HAP-1 (cell line): ENCODE measurements at regions not wholly inside any gene's neighbourhood (a gene's known extent, or its start where the extent isn't known, plus 50 kb on each side); places are given as distances from the start of the nearest gene placed in this dataset.
"Not testable (repeated sequence)": the region's sequence is repeated elsewhere in the genome, so short reads cannot be mapped to it uniquely, and the experiment has no call there.

ENCODE experiments used
- DNase-seq, 2 experiments: peaks; one replicate each; pipeline ENCODE4 v3.0.0-alpha.2; 2016 to 2020; ENCODE audit warnings: low spot score in 2 of 2
- H3K27me3 ChIP-seq: fragments of 250-450 bp; sonication (Bioruptor Pico); 2 replicates; pipeline ENCODE4 v1.5.1; 2020; ENCODE audit warnings: low read depth, mild to moderate bottlenecking, moderate library complexity
- H3K36me3 ChIP-seq: fragments of 250-450 bp; sonication (Bioruptor Pico); replicated peaks from 2 replicates; pipeline ENCODE4 v1.5.1; 2020; ENCODE audit warnings: mild to moderate bottlenecking
- H3K4me1 ChIP-seq: fragments of 250-450 bp; sonication (Bioruptor Pico); 2 replicates; pipeline ENCODE4 v1.5.1; 2020; ENCODE audit warnings: mild to moderate bottlenecking
- H3K4me3 ChIP-seq: fragments of 250-450 bp; sonication (Bioruptor Pico); 2 replicates; pipeline ENCODE4 v1.5.1; 2020; ENCODE audit warnings: mild to moderate bottlenecking, moderate library complexity
- H3K9me3 ChIP-seq: fragments of 250-450 bp; sonication (Bioruptor Pico); 2 replicates; pipeline ENCODE4 v1.5.1; 2020; ENCODE audit warnings: mild to moderate bottlenecking, moderate library complexity
- in situ Hi-C: fragments of 300-500 bp; cut with MboI; formaldehyde crosslinking; loops from 3 replicates; pipeline ENCODE4 v1.14.3; 2020; ENCODE audit warnings: low sequenced_read_pairs, inconsistent platforms, mixed read lengths

DNA sequence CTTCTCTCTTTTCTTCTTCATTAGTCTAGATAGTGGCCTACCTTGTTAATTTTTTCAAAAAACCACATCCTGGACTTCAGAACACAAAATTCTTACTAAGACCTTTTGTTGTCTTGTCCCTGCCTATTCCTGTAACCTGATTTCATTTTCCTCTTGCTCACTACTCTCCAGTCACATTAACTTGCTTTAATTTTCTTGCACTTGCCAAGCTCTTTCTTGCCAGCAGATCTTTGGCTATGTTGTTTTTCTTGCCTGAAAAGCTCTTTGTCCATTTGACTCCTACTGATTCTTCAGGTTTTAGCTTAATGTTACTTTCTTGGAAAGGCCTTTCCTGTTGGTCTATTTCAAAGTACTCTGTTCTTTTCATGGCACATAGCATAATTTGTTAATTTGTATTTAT, 356.8 kb downstream of the OSTF1 start:
- DNase-seq = no peak
- Histone ChIP-seq H3K27me3 (no peaks in the 10 kb centered on the region), H3K9me3 (no peaks in the 10 kb centered on the region), H3K4me1 (no peaks in the 10 kb centered on the region), H3K4me3 (no peak overlapping the region), H3K36me3 (no peaks in the 10 kb centered on the region)
- in situ Hi-C loops = no loop called here

DNA sequence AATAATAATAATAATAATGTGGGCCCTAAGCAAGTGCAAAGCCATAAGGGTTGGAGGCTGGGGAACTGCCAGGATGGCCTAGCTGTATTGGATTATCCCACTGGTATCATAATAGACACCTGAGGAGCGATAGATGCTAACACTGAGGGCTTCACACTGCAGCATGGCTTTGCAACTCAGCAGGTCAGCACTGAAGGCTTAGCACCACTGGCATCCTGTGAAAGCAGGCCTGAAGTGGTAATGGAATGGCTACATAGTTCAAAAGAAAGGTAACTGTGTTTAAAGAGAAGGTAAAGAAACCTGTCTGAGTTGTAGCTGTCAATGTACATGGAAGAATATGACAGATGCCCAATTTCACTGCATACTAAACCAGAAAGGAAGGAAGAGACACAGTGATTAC, 359.0 kb downstream of the OSTF1 start:
- DNase-seq = no peak
- in situ Hi-C loops = no loop called here
- no peaks in the 10 kb centered on the region for H3K36me3 ChIP-seq

DNA sequence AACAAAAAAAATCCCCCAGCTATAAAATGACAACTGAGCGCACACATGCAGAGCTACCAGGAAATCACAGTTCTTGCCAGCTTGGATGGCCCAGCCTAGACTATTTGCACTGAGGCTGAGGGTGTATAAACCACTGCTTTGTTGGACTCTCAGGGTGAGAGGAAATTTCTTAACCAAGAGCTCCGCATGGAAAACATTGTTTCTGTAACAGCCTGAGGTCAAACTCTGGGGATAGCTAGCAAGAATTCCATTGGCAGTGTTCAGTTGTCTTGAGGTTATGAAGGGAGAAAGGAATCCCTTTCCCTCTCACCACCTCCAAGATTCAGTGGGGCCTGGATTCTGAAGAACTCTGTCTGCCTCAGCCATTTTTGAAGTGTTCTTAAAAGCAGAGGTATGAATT, 360.0 kb downstream of the OSTF1 start:
- Histone ChIP-seq H3K4me3 (no peak overlapping the region), H3K36me3 (no peaks in the 10 kb centered on the region), H3K9me3 (no peaks in the 10 kb centered on the region), H3K27me3 (no peaks in the 10 kb centered on the region), H3K4me1 (no peaks in the 10 kb centered on the region)
- no peak for DNase-seq
- in situ Hi-C loops = no loop called here

More for the DNA sequence above, 359.0 kb downstream of the OSTF1 start:
- no peak overlapping the region for H3K4me3 ChIP-seq
- H3K9me3 ChIP-seq = no peaks in the 10 kb centered on the region
- H3K4me1 ChIP-seq = no peaks in the 10 kb centered on the region
- H3K27me3 ChIP-seq = no peaks in the 10 kb centered on the region

DNA sequence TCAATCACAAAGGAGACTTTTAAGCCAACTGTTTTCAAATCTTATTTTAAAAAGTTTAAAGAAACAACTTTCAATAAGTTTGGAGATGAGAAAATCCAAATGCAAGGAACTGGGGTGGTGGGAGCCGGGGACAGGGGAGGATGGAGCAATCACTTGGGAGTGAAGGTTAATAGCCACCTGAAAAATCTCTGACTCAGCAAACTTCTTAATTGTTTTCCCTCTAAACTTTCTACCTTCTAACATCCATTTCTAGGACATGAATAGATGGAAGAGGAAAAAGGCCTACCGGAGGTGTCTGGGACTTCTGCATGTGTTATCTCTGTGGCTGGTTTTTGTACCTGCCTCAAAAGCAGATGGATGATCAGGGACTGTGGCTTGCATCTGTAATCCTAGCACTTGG, 360.6 kb downstream of the OSTF1 start:
- in situ Hi-C loops = no loop called here
- Histone ChIP-seq H3K36me3 (no peaks in the 10 kb centered on the region), H3K4me3 (no peak overlapping the region), H3K9me3 (no peaks in the 10 kb centered on the region), H3K4me1 (no peaks in the 10 kb centered on the region), H3K27me3 (no peaks in the 10 kb centered on the region)
- DNase-seq = no peak

DNA sequence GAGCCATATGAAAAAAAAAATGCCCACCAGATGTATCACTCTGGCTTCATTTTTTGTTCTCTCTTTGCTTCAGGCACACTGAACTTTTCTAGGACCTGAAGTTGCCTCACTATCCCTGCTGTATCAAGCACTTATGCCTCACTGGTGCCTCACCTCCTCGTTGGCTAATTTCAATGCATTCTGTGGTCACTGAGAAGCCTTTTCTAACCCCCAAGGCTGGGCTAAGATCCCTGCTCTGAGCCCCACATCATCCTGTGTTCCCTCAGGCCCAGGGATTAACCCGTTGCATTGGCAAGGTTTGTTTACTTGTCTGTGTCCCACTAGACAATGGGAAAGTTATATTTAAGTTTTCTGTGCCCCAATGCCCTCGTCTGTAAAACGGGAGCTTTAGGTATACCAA, 362.7 kb downstream of the OSTF1 start:
- in situ Hi-C loops = no loop called here
- H3K9me3 ChIP-seq = no peaks in the 10 kb centered on the region
- no peaks in the 10 kb centered on the region for H3K4me1 ChIP-seq
- H3K4me3 ChIP-seq = no peak overlapping the region
- no peaks in the 10 kb centered on the region for H3K27me3 ChIP-seq
- DNase-seq = no peak
- H3K36me3 ChIP-seq = no peaks in the 10 kb centered on the region

DNA sequence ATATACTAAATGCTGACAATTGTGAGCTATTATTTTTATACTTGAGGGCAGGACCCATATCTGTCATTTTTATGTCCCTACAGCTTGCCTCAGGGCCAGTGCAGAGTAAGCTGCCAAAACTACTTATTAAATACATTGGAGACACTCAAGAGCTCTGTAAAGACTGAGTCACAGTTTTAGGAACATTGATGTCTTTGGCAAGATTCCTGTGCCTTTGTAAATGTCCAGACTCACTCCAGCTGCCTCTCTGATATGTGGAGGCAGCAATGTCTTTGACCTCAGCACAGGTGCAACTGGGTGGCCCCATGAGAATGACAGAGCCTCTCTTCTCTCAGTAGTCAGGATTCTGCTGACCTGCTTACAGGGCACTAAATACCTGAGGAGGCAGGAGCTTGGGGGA, 363.2 kb downstream of the OSTF1 start:
- Histone ChIP-seq H3K9me3 (no peaks in the 10 kb centered on the region), H3K36me3 (no peaks in the 10 kb centered on the region), H3K4me3 (no peak overlapping the region), H3K27me3 (no peaks in the 10 kb centered on the region), H3K4me1 (no peaks in the 10 kb centered on the region)
- in situ Hi-C loops = no loop called here
- DNase-seq = no peak

DNA sequence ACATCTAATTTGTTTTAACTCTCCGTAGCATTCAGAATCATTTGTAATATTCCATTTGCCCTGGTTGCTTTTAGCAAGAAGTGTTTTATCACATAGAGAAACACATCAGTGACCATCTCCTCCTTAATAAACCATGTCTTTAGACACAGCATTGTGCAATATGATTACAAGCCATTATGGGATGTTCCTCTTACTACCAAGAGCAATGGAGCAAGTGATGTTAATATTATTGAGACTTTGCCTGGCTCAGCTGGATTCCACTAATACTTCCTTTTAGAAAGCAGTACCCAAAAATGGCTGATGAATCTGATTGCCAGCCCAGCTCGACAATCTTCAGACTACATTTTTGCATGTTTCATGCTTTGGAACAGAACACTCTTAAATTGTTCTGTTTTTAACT, 364.2 kb downstream of the OSTF1 start:
- DNase-seq = no peak
- no peaks in the 10 kb centered on the region for H3K9me3 ChIP-seq
- no peak overlapping the region for H3K4me3 ChIP-seq
- no peaks in the 10 kb centered on the region for H3K36me3 ChIP-seq
- in situ Hi-C loops = no loop called here
- H3K27me3 ChIP-seq = no peaks in the 10 kb centered on the region
- H3K4me1 ChIP-seq = no peaks in the 10 kb centered on the region

DNA sequence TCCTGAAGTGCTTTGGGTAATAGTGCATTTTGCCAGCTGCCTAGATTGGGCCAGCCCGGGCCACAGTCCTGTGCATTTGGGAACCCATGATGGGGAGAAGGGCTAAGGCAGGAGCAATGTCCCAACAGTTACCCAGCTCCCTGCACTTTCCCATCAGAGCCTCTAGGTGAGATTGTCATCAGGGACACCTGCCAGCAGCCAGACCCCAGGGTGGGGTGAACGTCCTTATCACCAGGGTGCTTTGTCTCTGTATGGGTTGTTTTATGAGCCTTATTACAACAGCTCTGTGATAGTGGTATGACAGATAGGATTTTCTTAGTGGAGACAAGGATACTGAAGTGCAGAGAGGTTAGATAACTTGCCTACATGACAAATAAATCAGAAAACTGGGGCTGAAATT, 365.7 kb downstream of the OSTF1 start:
- in situ Hi-C loops = no loop called here
- no peaks in the 10 kb centered on the region for H3K9me3 ChIP-seq
- H3K27me3 ChIP-seq = no peaks in the 10 kb centered on the region
- no peak overlapping the region for H3K4me3 ChIP-seq
- DNase-seq = no peak
- no peaks in the 10 kb centered on the region for H3K4me1 ChIP-seq
- H3K36me3 ChIP-seq = no peaks in the 10 kb centered on the region

DNA sequence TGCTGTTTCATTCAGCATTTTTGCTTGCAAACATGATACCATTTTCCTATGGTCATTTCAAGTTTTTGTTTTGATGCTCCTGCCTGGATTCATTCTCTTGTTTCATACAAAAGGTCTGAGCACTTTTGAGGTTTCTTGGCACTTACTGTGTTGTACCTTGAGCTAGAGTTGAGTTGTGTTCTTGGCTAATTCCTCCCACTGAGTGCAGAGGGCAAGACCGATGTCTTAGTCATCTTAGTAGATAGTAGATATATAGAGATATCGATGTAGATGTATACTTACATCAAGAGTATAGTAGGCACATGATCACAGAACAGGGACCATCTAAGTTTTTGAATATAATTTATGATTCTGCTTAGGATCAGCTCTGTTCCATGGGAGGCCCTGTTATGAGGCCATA, 366.6 kb downstream of the OSTF1 start:
- in situ Hi-C loops = no loop called here
- DNase-seq = no peak
- H3K4me3 ChIP-seq = no peak overlapping the region
- no peaks in the 10 kb centered on the region for H3K27me3 ChIP-seq
- no peaks in the 10 kb centered on the region for H3K9me3 ChIP-seq
- H3K4me1 ChIP-seq = no peaks in the 10 kb centered on the region
- H3K36me3 ChIP-seq = no peaks in the 10 kb centered on the region

DNA sequence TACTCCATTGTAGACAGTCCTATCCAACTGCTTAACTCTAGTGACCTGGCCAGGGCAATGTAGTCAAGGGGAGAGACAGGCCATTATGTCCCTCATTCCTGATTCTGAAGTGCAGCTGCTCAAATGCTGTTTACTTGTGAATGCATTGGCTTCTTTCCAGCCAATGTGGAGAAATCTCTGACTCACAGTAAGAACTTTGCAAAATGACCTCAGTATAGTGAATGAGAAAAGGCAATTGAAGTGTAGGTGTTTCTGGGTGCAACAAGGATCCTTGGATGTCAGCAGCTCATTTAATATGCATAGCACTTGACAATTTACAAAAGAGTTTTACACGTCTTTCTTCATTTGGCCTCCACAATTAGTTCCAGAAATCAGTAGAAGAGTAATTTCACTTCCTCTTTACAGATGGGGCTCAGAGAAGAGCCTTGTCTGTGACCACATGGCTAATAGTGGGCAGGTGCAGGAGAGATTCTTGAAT, 367.2 kb downstream of the OSTF1 start:
- no peak for DNase-seq
- Histone ChIP-seq H3K4me1 (no peaks in the 10 kb centered on the region), H3K27me3 (no peaks in the 10 kb centered on the region), H3K4me3 (no peak overlapping the region), H3K36me3 (no peaks in the 10 kb centered on the region), H3K9me3 (no peaks in the 10 kb centered on the region)
- in situ Hi-C loops = no loop called here

DNA sequence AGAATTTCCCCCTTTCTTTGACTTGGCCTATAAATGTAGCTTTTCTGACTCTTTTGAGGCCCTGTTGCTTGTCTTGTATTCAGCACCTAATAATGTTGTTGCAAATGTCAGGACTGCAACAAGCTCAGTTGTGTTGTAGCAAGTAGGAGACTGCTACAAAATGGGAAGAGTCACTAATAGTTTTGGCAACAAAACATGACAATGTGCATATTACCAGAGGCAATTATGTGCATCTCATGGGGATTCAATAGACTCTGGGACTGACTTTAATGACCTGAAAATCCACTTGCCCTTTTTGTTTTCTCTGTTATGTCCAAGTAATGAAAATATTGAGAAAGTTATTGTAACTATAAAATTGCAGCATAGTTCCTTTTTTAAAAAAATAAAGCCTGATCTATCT, 368.4 kb downstream of the OSTF1 start:
- Histone ChIP-seq H3K9me3 (no peaks in the 10 kb centered on the region), H3K36me3 (no peaks in the 10 kb centered on the region), H3K27me3 (no peaks in the 10 kb centered on the region), H3K4me1 (no peaks in the 10 kb centered on the region), H3K4me3 (no peak overlapping the region)
- no peak for DNase-seq
- in situ Hi-C loops = no loop called here

DNA sequence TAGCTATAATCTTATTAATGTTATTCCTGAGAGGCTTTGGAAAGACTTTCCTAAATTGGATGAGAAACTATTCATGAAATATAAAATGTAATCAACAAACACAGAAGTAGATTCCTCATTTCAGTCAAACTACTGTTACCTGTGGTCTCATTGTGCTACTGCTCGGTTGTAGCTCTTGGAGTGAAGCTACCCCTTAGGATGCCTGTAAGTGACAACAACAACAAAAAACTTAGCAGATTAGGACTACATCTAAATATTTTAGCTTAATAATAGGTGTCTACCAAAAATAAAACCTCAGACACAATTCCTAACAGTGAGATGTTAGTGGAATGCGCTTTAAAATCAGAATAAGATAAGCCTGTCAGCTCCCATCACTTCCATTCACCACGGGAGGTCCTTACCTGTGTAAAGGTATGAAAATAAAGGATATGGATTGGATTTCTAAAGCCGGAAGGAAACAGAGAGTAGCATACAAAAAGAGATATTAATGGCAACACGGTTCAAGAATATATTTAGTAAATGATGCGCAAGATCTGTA, 369.2 kb downstream of the OSTF1 start:
- Histone ChIP-seq H3K9me3 (no peaks in the 10 kb centered on the region), H3K27me3 (no peaks in the 10 kb centered on the region), H3K36me3 (no peaks in the 10 kb centered on the region), H3K4me1 (no peaks in the 10 kb centered on the region), H3K4me3 (no peak overlapping the region)
- in situ Hi-C loops = no loop called here
- DNase-seq = no peak

DNA sequence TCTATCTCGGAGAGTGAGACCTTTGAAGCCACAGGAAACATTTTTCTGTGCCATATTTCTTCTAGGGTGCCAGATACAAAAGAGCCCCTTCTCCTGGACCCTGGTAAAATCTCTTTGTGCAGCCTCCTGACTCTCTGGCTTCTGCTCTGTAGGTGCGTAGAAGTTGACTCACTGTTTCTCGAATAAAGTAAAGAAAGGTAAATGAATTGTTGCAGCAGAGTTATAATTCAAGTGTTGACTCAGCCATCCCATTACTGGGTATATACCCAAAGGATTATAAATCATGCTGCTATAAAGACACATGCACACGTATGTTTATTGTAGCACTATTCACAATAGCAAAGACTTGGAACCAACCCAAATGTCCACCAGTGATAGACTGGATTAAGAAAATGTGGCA, 371.0 kb downstream of the OSTF1 start:
- in situ Hi-C loops, H3K4me3 ChIP-seq, H3K4me1 ChIP-seq, H3K27me3 ChIP-seq, H3K36me3 ChIP-seq, DNase-seq, H3K9me3 ChIP-seq: not testable (repeated sequence)

DNA sequence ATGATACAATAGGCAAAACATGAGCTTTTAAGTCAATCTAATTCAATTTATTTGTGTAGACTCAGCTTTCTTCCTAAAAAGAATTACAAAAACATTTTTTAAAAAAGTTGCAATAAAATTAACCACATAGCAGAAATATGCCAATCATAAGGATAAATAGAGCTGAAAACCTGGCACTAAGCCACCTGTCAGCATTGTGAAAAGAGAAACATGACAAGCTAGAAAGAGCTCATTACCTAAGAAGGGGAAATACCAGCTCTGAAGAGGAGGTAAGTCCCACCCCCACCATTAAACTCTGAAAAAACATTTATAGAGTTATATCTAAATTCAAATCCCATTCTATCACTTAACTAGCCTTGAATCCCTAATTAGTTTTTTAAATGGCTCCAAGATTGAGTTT, 372.9 kb downstream of the OSTF1 start:
- in situ Hi-C loops = no loop called here
- Histone ChIP-seq H3K4me3 (no peak overlapping the region), H3K9me3 (no peaks in the 10 kb centered on the region), H3K4me1 (no peaks in the 10 kb centered on the region), H3K36me3 (no peaks in the 10 kb centered on the region), H3K27me3 (no peaks in the 10 kb centered on the region)
- DNase-seq = no peak

DNA sequence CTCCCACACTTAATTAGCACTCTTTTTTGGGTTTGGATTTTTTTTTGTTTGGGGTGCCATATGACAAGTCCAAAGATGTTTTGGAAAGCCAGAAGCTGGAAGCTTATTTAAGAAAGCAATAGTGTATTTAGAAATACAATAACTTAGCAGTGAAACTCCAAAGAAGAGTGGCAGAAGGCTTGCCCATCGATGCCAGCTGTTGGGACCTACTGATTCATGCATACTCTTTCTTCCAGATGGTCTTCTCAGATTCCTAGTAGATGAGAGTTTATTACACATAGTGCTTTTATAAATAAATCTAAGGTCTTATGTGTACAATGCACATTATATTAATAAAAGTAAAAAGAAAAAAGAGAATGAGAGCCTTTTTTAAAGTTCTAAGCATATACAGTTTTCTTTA, 374.6 kb downstream of the OSTF1 start:
- in situ Hi-C loops = no loop called here
- Histone ChIP-seq H3K4me1 (no peaks in the 10 kb centered on the region), H3K27me3 (no peaks in the 10 kb centered on the region), H3K9me3 (no peaks in the 10 kb centered on the region), H3K4me3 (no peak overlapping the region), H3K36me3 (no peaks in the 10 kb centered on the region)
- no peak for DNase-seq
